NCI-H226 (cell line): ENCODE measurements at regions not wholly inside any gene's neighbourhood (a gene's known extent, or its start where the extent isn't known, plus 50 kb on each side); places are given as distances from the start of the nearest gene placed in this dataset.

Experiments used
- DNase-seq: peaks from one replicate; pipeline ENCODE4 v3.0.0-alpha.2; 2015

DNA sequence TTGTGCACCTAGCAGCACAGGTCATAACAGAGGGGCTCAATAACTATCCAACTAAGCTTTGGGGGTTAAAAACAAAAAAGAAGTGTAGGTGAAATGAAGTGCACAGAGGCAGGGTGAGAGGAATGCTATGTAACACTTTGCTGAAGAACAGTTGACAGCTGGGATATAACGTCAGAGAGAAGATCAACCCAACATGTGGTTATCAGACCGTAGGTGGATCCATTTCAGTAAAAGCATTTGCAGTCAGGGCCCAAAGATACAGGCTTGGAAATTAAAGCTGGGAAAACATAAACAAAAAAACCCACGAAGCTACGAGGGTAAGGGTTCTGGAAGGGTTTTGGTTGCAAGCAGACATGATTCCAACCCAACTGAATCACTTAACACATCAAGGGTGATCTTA lies 377.5 kb upstream of the NR2F2 start:
- no peak for DNase-seq

GRCh38 chr15:95957861-95958260 lies 372.6 kb upstream of the NR2F2 start:
- no peak for DNase-seq

DNA sequence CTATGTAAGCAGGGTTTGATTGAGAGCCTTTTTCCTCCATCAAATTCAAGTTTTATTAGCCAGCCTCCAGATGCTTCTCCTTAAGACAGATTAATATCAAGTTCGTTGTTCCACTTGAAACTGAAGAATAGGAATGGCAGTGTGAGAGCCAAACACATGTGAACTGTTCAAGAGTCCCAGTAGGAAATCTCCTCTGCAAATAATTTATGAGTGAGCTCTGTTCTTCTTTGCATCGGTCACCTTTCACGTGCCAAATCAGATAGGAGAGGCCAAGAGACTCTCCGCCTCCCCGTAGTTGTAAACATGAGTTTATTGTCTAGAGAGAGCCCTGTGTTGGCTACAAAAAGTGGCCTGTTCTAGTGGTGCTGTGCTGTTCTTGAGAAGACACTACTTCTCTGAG lies 372.1 kb upstream of the NR2F2 start:
- no peak for DNase-seq

DNA sequence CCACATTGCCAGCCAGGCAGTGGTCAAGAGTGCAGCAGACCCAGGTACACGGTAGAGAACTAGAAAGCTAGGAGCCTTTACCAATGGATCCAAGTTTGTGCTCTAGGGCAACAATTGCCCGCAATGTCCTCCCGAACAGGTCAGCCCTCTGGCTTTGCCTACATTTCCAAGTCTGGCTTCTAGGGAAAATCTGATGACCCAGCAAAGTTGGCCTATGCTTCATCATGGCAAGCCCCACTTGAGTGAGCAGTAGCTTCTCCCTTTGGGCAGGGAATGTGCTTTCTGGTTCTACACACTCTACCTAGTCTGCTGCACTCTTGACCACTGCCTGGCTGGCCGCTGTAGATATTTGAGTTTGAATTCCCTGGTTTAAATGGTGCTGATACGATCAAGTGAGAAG lies 361.6 kb upstream of the NR2F2 start:
- DNase-seq = no peak

DNA sequence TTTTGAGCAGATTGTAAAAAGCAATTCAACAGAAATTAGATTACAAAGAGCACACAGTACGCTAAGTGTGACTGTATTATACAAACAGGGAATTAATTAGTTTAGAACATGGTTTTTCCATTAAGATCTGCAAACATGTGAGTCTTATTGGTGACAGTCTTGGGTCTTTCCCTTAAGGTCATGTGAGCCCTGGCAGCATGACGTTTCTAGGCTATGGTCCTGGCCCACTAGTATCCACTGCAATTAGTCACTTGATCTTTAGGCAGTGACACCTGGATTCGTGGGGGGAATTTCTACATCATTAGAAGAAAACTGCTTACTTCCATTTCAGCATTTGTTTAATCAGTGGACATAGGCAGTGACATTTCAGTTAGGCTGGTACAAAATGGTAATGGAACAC lies 360.2 kb upstream of the NR2F2 start:
- DNase-seq = no peak

GRCh38 chr15:95972041-95972553 lies 358.4 kb upstream of the NR2F2 start:
- DNase-seq = no peak

DNA sequence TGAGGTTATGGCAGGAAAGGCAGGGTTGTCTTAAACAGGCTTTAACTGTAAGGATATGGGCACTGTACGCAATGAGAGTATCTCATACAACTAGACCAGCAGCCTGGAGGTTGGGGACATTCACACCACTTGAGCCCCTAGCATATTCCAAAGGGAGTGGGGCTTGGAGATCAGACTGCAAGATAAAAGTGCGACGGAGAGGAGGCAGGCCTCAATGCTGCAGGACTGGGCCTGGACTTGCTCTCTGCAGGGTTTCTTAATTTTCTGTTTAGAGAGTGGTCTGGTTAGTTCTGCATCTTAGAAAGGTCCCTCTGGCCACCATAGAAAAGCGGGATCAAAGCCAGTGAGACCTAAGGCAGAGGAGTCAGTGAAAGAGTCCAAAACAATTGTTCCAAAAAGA lies 357.7 kb upstream of the NR2F2 start:
- no peak for DNase-seq

DNA sequence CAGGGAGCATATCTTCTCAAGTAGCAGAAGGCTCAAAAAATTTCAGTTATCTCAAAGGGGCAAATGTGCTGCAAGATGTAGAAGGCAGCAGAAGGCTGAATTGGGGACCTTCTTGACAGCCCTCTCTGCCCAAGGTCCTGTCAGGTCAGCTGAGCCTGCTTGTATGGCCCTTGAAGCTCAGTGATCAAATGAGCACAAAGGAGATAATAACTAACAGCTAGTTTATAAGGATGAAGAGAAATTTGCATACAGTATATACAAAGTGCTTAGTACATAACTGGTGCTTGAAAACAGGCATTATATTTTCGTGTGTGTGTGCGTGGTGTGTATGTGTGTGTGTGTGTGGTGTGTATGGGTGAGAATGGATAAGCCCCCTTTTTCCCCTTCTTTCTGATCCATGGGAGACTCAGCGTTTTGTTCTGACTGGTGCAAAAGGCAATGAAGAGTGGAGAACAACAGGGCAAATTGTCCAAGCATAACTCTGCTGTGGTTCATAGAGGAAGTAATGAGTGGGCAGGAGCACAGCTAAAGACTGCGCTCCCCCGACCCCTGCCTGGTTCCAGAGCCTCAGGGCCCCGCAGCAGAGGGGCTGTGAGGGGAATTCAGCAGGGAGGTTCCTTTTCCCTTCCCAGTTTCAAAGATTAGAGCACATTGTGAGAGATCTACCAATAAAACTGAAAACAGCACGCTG lies 356.8 kb upstream of the NR2F2 start:
- DNase-seq = no peak

DNA sequence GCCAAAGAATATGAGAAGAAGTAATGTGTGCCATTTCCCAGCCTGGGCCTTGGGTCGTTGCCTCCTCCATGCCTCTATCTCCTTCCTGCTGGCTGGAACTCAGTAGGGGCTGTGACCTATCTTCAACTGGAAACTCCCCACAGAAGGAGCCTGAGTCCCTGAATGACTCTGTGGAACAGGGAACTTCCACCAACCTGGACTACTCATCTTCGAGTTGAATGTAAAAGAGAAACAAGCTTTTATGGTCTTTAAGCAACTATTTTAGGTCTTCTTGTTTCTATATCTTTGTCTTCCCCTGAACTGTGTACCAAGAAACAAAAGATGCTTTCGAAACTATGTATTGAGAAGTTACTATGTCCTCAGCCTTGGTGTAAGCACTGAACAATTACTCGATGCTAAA lies 355.3 kb upstream of the NR2F2 start:
- DNase-seq = no peak

DNA sequence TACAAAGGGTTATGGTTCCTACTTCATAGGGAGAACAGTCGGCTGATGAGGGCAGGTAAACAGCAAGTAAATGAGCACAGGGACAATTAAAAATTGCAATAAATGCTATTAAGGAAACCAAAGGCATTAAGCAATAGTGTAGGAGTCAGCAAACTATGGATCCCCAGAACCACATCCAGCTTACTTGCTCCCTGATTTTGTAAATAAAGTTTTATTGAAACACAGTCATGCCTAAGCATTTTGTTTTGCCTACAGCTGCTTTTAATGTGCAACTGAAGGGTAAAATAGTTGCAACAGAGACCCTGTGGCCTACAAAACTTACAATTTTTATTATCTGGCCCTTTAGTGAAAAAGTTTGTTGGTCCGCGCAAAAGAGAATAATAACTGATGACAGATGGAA lies 351.2 kb upstream of the NR2F2 start:
- DNase-seq = no peak

- no peak for DNase-seq
These were observed 349.3 kb upstream of the NR2F2 start for GRCh38 chr15:95981209-95981608.

DNA sequence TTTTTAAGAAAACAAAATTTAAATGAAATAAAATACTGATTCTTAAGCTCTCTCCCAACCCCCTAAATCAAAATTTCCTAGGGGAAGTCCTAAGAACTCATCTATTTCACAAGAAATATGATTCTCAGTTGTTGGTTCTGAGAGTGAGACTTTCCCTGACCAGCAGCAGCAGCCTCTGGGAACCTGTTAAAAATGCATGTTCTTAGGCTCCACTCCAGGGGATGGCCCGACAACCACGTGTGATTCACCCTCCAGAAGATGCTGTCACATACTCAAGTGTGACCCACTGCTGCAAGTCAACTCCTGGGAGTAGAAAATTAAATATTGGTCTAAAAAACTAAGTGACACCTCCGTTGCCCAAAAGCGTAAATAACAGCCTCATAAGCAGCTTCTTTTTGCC lies 343.2 kb upstream of the NR2F2 start:
- no peak for DNase-seq

DNA sequence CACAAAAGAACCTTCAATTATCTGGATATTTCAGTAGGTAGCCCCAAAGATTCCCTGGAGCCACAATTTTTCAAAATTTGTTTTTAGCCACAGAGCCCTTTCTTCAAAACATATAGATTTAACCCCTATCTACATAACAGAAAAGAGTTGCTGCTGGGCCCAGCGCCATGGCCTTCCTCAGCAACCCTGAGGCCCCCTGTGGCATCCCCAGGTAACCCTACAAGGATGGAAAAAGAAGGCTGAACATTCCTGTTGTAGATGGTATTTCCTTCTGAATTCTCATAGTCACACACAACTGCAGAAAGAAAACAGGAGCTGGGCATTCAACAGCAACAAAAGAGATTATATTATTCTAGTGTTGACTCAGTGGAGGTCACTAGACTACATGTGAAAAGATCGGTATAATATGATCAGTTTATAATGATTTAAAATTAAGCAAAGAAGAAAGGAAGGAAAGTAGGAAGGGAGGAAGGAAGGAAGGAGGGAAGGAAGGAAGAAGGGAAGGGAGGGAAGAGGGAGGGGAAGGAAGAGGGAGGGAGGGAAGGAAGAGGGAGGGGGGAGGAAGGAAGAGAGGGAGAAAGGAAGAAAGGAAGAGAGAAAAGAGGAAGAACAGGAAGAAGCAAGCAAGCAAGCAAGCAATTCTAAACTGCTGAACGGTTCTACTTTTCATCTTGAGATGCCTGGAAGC lies 342.5 kb upstream of the NR2F2 start:
- no peak for DNase-seq

DNA sequence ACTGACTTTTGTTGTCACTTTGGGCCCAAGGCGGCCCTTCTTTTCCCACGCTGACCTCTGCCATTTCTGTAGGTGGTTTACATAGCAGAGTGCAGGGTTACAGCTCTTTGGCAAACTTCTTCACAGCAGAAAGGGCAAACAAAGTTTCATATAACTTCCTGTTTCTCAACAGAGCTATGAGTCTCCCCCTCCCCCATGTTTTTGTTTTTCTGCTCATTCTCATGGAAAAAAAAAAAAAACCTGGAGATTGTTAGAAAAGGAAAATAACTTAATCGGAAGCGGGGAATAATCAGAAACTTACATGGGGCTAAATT lies 342.0 kb upstream of the NR2F2 start:
- no peak for DNase-seq

DNA sequence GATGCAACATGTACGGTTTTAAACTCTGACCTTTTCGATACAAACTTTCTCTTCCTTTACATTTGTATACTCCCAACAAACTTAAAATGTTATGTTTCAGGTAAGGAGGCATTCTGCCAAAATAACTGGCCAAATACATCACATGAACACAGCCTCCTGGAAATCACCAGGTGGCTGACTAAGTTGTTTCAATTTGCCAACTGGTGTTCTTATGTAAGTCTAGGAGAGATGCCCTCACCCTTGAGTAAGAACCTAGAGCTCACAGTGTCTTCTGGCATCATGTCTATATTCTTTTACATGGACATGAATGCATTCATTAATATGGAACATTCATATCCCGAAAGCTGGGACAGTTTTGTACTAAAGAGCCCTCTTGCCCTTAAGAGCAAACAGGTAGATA lies 341.1 kb upstream of the NR2F2 start:
- no peak for DNase-seq

DNA sequence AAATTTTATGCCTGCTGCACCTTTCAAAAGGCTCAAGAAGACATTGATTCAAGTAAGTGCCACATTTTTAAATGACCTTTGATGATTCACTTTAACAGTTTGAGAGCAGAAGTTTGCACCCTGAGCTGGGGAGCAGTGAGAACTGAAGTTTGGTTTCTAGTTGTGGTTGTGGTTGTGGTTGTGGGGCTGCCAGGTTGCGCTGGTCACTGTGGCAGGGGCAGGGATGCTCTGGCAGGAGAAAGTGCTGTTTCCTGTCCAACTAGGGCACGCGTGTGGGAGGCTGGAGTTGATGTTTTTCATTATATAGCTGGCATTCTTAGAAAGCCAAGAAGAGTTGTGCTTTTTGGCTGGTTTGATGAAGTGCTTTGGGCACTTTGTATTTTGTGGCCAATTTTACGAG lies 339.7 kb upstream of the NR2F2 start:
- DNase-seq = no peak

- DNase-seq = peak; percentile 67
These were observed 336.1 kb upstream of the NR2F2 start for GRCh38 chr15:95994418-95994817.

DNA sequence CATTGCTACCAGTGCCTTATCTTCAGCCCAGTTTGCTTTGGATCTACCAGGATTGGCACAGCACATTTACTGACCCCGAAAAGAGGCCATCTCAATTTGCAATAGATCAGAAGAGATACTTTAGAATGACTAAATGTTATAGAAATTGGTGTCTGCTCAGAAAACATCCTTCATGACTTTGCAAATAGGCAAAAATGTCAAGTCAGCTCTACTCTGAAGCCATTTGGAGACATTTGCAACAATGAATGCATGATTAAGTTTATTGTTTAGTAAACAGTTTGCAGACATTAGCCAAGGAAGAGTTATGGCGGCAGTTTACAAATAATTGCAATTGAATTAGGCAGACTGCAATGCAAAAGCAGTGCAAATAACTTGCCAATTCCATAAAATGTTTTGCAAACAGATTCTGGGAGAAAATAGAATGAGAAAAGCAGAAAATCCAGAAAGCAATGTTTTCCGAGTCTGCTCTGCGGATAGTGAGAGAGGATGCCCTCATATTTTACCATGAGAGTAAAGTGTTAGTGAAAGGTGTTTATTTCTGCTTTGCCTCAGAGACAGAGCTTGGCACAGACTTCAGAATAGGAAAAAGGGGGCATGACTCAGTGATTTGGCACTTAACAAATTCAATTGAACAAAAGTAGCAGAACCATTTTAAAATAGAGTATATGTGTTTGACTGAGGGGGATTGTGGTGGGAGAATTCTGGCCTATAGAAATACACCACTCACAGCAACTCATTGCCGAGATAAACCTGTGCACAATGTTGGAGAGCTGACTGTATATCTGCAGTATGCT lies 334.9 kb upstream of the NR2F2 start:
- DNase-seq = peak; percentile 62

GRCh38 chr15:95996494-95996893 lies 334.0 kb upstream of the NR2F2 start:
- DNase-seq = no peak

DNA sequence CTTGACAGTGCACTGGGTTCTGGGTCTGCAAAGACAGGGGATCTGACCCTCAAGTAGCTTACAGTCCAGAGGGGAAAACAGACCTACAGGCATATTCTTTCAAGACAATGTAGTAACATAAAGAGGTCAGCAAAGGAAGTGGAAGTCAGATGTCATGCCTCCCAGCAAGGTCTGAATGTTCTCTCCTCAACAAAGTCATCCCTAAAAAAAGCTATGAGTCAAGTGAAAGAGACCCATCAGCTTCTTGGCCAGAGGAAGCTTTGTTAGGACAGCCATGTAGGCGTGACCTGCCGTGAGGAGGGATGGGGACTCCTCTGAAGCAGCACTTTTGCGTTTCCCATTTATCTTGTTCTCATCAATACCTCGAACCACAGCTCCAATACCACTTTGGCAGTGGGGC lies 331.6 kb upstream of the NR2F2 start:
- no peak for DNase-seq

GRCh38 chr15:96002890-96003859 lies 327.3 kb upstream of the NR2F2 start:
- no peak for DNase-seq

- DNase-seq = no peak
These were observed 324.6 kb upstream of the NR2F2 start for GRCh38 chr15:96005906-96006305.

DNA sequence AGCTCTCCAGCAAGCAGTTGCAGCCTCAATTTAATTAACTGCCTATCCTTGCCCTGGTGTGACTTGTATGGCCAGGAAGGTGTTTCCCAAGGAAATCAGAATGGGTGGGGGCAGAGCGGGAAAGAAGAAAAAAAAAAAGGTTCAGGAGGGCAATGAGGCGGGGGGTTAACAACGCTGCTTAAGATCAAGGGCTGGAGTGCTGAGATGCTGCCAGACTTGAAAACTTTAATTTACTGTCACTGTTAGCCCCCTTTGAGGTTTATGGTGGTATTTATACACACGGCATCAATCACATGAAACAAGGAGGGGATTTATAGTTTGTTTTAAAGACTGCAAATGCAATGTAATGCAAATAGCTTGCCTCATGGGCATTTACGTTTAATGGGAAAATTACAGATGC lies 319.4 kb upstream of the NR2F2 start:
- DNase-seq = no peak
